HUDEP-2 (cell line): ENCODE measurements at regions not wholly inside any gene's neighbourhood (a gene's known extent, or its start where the extent isn't known, plus 50 kb on each side); places are given as distances from the start of the nearest gene placed in this dataset.

Experiments
- DNase-seq, 76 experiments: peaks; one replicate each; lab custom pipeline; 2025; ENCODE audit not compliant: unreplicated experiment in 76 of 76; lab: John Stamatoyannopoulos, UW

- DNase-seq: no peak
These were observed 696.5 kb downstream of the CDH11 start for GRCh38 chr16:64425381-64425780.

- no peak for DNase-seq
These were observed 699.6 kb downstream of the CDH11 start for GRCh38 chr16:64422259-64422658.

- no peak for DNase-seq
These were observed 700.3 kb downstream of the CDH11 start for GRCh38 chr16:64421515-64421914.

GRCh38 chr16:64419832-64420231 is 702.0 kb downstream of the CDH11 start:
- no peak for DNase-seq

- no peak for DNase-seq
These were observed 704.1 kb downstream of the CDH11 start for GRCh38 chr16:64417711-64418227.

- no peak for DNase-seq
These were observed 705.5 kb downstream of the CDH11 start for GRCh38 chr16:64416216-64417005.

- no peak for DNase-seq
These were observed 709.1 kb downstream of the CDH11 start for GRCh38 chr16:64412578-64413280.

- DNase-seq: no peak
These were observed 711.6 kb downstream of the CDH11 start for GRCh38 chr16:64410306-64410705.

- DNase-seq: no peak
These were observed 712.1 kb downstream of the CDH11 start for GRCh38 chr16:64409783-64410210.

- DNase-seq: no peak
These were observed 713.2 kb downstream of the CDH11 start for GRCh38 chr16:64408699-64409098.

- no peak for DNase-seq
These were observed 715.1 kb downstream of the CDH11 start for GRCh38 chr16:64406770-64407181.

- DNase-seq: no peak
These were observed 718.5 kb downstream of the CDH11 start for GRCh38 chr16:64403352-64403751.

GRCh38 chr16:64398793-64399192 is 723.1 kb downstream of the CDH11 start:
- no peak for DNase-seq

GRCh38 chr16:64397945-64398508 is 723.8 kb downstream of the CDH11 start:
- no peak for DNase-seq

- DNase-seq: no peak
These were observed 724.8 kb downstream of the CDH11 start for GRCh38 chr16:64397042-64397441.

- no peak for DNase-seq
These were observed 727.8 kb downstream of the CDH11 start for GRCh38 chr16:64394061-64394460.

GRCh38 chr16:64392456-64392855 is 729.4 kb downstream of the CDH11 start:
- no peak for DNase-seq

GRCh38 chr16:64391063-64391600 is 730.7 kb downstream of the CDH11 start:
- no peak for DNase-seq

- DNase-seq: no peak
These were observed 731.8 kb downstream of the CDH11 start for GRCh38 chr16:64390102-64390501.

GRCh38 chr16:64384636-64385035 is 737.2 kb downstream of the CDH11 start:
- no peak for DNase-seq

GRCh38 chr16:64381979-64382378 is 739.9 kb downstream of the CDH11 start:
- no peak for DNase-seq
